GM23248 (cell line): ENCODE measurements at regions not wholly inside any gene's neighbourhood (a gene's known extent, or its start where the extent isn't known, plus 50 kb on each side); places are given as distances from the start of the nearest gene placed in this dataset.

Experiments used
- EZH2 ChIP-seq: fragments of 200-600 bp; sonication (generic); IDR thresholded peaks from 2 replicates; pipeline ENCODE4 v1.6.1; 2018; ENCODE audit warnings: antibody characterized with exemption, mild to moderate bottlenecking; ENCODE audit not compliant: insufficient read depth, poor library complexity, severe bottlenecking
- EZH2phosphoT487 ChIP-seq: fragments of 200-600 bp; sonication (generic); IDR thresholded peaks from 2 replicates; pipeline ENCODE4 v1.6.1; 2018; ENCODE audit warnings: antibody characterized with exemption, moderate library complexity, mild to moderate bottlenecking, low read depth; ENCODE audit not compliant: insufficient read depth

GRCh38 chr16:72620853-72621252, 427.1 kb downstream of the ZFHX3 start:
- TF ChIP-seq EZH2phosphoT487 (no peak), EZH2 (no peak)
